ENCODE measurements at regions not wholly inside any gene's neighbourhood (a gene's known extent, or its start where the extent isn't known, plus 50 kb on each side); places are given as distances from the start of the nearest gene placed in this dataset.
"Not testable (repeated sequence)": the region's sequence is repeated elsewhere in the genome, so short reads cannot be mapped to it uniquely, and the experiment has no call there.

DNA sequence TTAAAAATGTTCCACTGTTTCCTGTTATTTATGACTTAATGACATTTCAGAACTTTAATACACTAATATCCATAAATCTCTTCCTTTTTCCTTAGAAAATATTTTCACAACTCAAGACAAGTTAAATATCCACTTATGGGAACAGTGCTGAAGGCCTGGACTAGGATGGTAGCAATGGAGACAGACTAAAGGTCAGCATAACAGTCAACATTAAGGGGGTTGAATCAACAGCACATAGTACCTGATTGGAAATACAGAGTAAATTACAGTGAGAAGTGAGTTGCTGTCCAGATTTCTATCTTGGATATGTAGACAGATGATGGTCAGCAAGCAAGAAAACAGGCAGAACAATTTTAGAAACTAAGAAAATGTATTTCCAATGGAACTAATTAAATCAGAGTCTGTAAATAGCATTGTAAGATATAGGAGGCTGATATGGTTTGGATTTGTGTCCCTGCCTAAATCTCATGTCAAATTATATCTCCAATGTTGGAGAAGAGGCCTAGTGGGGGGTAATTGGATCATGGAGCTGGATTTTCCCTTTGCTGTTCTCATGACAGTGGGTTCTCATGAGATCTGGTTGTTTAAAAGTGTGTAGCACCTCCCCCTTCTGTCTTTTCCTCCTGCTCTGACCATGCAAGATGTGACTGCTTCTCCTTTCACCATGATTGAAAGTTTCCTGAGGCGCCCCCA lies 682.7 kb downstream of the MAFB start:
- no TSS peak for BruUV-seq (replicated peaks)
- Histone ChIP-seq H3K9ac (replicated peaks; ENCODE audit: extremely low read depth, insufficient read depth, low read length) (no peak overlapping the region), H3K79me2 (ENCODE audit: control insufficient read depth, insufficient read depth, low read length) (no peaks in the 10 kb centered on the region), H3K27ac (ENCODE audit: insufficient read depth, low read depth, low read length) (no peak overlapping the region), H2AFZ (ENCODE audit: low read depth, low read length) (no peak overlapping the region), H3K4me3 (replicated peaks in 1 of 3; ENCODE audit: insufficient read depth in 1 of 3, low read depth in 1 of 3, low read length in 3 of 3) (no peak overlapping the region), H3K9me3 (replicated peaks; ENCODE audit: control insufficient read depth, insufficient read depth, low read length) (no peaks in the 10 kb centered on the region), H3K9me1 (replicated peaks; ENCODE audit: control insufficient read depth, extremely low read depth, insufficient read depth, low read length) (no peaks in the 10 kb centered on the region), H3K4me2 (ENCODE audit: insufficient read depth, low read length) (no peak overlapping the region), H3K27me3 (ENCODE audit: control insufficient read depth in 2 of 2, insufficient read depth in 2 of 2, low read length in 2 of 2) (no peaks in the 10 kb centered on the region), H3K36me3 (ENCODE audit: control insufficient read depth in 2 of 2, extremely low read depth in 1 of 2, insufficient read depth in 2 of 2, low read length in 2 of 2) (no peaks in the 10 kb centered on the region), H4K20me1 (replicated peaks; ENCODE audit: control insufficient read depth, extremely low read depth, insufficient read depth, low read length) (no peaks in the 10 kb centered on the region), H3K4me1 (ENCODE audit: control insufficient read depth, extremely low read depth, insufficient read depth, low read length) (no peaks in the 10 kb centered on the region)
- ChIA-PET CTCF (no interaction called here), POLR2A (no interaction called here)
- dilution Hi-C loops (cut with MboI; ENCODE audit: extremely low pct_ligation_motif_present, low sequenced_read_pairs) (no loop called here), intact Hi-C loops (cut with micrococcal nuclease) (no loop called here)
- DNase-seq (ENCODE audit: low read depth, low spot score) = no peak
- TF ChIP-seq JUN (IDR thresholded peaks at IDR 0.05; ENCODE audit: borderline replicate concordance, insufficient read depth, insufficient read length, low read depth) = no peak
- TF ChIP-seq, protein P1, sequence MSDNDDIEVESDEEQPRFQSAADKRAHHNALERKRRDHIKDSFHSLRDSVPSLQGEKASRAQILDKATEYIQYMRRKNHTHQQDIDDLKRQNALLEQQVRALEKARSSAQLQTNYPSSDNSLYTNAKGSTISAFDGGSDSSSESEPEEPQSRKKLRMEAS (IDR thresholded peaks at IDR 0.05; ENCODE audit: insufficient read depth, insufficient read length) = no peak
- no peak for FAIRE-seq

DNA sequence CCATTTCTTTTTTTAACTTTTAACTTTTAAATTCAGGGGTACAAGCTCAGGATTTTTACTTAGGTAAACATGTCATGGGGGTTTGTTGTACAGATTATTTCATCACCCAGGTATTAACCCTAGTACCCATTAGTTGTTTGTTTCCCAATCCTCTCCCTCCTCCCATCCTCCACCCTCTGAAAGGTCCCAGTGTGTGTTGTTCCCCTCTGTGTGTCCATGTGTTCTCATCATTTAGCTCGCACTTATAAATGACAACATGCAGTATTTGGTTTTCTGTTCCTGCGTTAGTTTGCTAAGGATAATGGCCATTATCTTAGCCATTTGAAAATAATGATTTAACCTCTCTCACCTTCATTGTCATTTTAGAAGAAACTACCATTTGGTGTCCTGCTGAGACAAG lies 684.9 kb downstream of the MAFB start:
- not testable (repeated sequence) for H2AFZ ChIP-seq (ENCODE audit: low read depth, low read length); FAIRE-seq

More for the DNA sequence above, 684.9 kb downstream of the MAFB start:
- CTCF ChIA-PET; H3K79me2 ChIP-seq (ENCODE audit: control insufficient read depth, insufficient read depth, low read length); dilution Hi-C loops (cut with MboI; ENCODE audit: extremely low pct_ligation_motif_present, low sequenced_read_pairs); H3K4me1 ChIP-seq (ENCODE audit: control insufficient read depth, extremely low read depth, insufficient read depth, low read length); H4K20me1 ChIP-seq (replicated peaks; ENCODE audit: control insufficient read depth, extremely low read depth, insufficient read depth, low read length); H3K4me2 ChIP-seq (ENCODE audit: insufficient read depth, low read length); intact Hi-C loops (cut with micrococcal nuclease); H3K9me3 ChIP-seq (replicated peaks; ENCODE audit: control insufficient read depth, insufficient read depth, low read length); H3K27ac ChIP-seq (ENCODE audit: insufficient read depth, low read depth, low read length); POLR2A ChIA-PET; H3K27me3 ChIP-seq (ENCODE audit: control insufficient read depth in 2 of 2, insufficient read depth in 2 of 2, low read length in 2 of 2); BruUV-seq (replicated peaks); H3K9ac ChIP-seq (replicated peaks; ENCODE audit: extremely low read depth, insufficient read depth, low read length); H3K9me1 ChIP-seq (replicated peaks; ENCODE audit: control insufficient read depth, extremely low read depth, insufficient read depth, low read length); H3K36me3 ChIP-seq (ENCODE audit: control insufficient read depth in 2 of 2, extremely low read depth in 1 of 2, insufficient read depth in 2 of 2, low read length in 2 of 2); DNase-seq (ENCODE audit: low read depth, low spot score); H3K4me3 ChIP-seq (replicated peaks in 1 of 3; ENCODE audit: insufficient read depth in 1 of 3, low read depth in 1 of 3, low read length in 3 of 3): not testable (repeated sequence)
